ENCODE measurements at regions not wholly inside any gene's neighbourhood (a gene's known extent, or its start where the extent isn't known, plus 50 kb on each side); places are given as distances from the start of the nearest gene placed in this dataset.

DNA sequence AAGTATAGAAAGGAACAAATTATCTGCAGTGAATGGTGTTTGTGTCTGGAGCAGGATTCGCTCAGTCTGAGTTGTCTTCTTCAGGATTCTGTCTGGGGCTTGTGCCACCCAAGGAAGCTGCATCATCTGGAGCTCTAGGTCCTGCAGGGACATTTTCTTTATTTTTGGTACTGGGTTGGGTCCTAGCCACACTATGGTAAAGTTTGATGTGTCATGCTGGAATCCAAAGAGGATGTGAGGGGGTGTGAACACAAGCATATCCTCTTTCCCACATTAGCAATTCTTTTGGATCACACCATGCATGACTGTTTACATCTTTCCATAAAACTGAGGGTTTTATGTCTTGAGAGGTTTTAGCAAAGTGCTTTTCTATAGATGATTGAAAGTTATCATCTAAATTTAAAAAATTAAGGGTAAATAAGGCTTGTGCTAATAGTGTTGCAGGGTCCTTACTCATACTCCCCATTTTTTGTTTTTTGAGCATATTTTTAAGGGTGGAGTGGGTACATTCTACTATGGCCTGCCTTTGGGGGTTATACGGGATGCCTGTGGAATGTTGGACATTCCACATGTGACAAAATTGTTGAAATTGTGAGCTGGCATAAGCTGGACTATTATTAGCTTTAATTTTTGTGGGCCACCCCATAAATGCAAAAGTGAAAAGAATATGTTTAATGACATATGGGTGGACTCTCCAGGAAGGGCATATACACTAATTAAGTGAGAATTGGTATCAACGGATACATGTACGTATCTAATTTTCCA is 152.0 kb upstream of the HMCN1 start:
- Histone ChIP-seq H4K20me1 (ENCODE audit: low read depth, low read length) (no peaks in the 10 kb centered on the region), H2AFZ (ENCODE audit: low read depth, low read length, severe bottlenecking) (no peak overlapping the region), H3K9me3 (ENCODE audit: insufficient read depth, low read length) (no peaks in the 10 kb centered on the region), H3K9ac (ENCODE audit: low read length) (no peak overlapping the region), H3K4me3 (ENCODE audit: insufficient read depth, low read length, poor library complexity, severe bottlenecking) (no peak overlapping the region), H3F3A (ENCODE audit: insufficient read depth) (no peaks in the 10 kb centered on the region), H3K79me2 (ENCODE audit: insufficient read depth, low read length) (no peaks in the 10 kb centered on the region), H3K27me3 (ENCODE audit: low read length) (no peaks in the 10 kb centered on the region), H3K27ac (ENCODE audit: low read depth, low read length) (no peak overlapping the region), H3K4me2 (ENCODE audit: low read depth, low read length, poor library complexity, severe bottlenecking) (no peak overlapping the region), H3K36me3 (ENCODE audit: low read length) (no peaks in the 10 kb centered on the region), H3K9me2 (replicated peaks; ENCODE audit: insufficient read depth, low read length) (no peaks in the 10 kb centered on the region)
- no peak for TF ChIP-seq EZH2phosphoT487 (conservative IDR thresholded peaks at IDR 0.05; ENCODE audit: low read length)
- TF ChIP-seq, protein P1, sequence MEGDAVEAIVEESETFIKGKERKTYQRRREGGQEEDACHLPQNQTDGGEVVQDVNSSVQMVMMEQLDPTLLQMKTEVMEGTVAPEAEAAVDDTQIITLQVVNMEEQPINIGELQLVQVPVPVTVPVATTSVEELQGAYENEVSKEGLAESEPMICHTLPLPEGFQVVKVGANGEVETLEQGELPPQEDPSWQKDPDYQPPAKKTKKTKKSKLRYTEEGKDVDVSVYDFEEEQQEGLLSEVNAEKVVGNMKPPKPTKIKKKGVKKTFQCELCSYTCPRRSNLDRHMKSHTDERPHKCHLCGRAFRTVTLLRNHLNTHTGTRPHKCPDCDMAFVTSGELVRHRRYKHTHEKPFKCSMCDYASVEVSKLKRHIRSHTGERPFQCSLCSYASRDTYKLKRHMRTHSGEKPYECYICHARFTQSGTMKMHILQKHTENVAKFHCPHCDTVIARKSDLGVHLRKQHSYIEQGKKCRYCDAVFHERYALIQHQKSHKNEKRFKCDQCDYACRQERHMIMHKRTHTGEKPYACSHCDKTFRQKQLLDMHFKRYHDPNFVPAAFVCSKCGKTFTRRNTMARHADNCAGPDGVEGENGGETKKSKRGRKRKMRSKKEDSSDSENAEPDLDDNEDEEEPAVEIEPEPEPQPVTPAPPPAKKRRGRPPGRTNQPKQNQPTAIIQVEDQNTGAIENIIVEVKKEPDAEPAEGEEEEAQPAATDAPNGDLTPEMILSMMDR (IDR thresholded peaks at IDR 0.05; ENCODE audit: insufficient read depth, low read length, poor library complexity, severe bottlenecking): no peak

DNA sequence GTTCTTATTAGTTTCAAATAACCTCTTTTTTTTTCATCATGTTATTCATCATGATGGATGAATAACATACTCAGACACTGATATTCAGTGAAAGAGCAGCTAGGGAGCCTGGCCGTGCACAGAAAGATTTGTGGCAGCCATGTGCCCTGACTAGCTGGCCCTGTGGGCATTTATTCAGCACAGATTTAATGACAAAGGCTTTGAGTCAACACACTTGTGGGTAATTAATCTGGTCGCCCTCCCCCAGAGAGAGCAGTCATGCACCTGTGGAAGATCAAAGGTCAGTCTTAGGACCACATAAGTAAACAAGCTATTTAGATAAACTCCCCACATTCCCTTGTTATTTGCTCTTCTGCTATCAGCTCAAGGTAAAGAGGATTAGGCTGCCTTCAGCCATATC is 153.2 kb upstream of the HMCN1 start:
- Histone ChIP-seq H3K79me2 (ENCODE audit: insufficient read depth, low read length) (no peaks in the 10 kb centered on the region), H3K36me3 (ENCODE audit: low read length) (no peaks in the 10 kb centered on the region), H3K27ac (ENCODE audit: low read depth, low read length) (no peak overlapping the region), H3K4me3 (ENCODE audit: insufficient read depth, low read length, poor library complexity, severe bottlenecking) (no peak overlapping the region), H3K9ac (ENCODE audit: low read length) (no peak overlapping the region), H4K20me1 (ENCODE audit: low read depth, low read length) (no peaks in the 10 kb centered on the region), H3K27me3 (ENCODE audit: low read length) (no peaks in the 10 kb centered on the region), H3K9me2 (replicated peaks; ENCODE audit: insufficient read depth, low read length) (no peaks in the 10 kb centered on the region), H3K9me3 (ENCODE audit: insufficient read depth, low read length) (no peaks in the 10 kb centered on the region), H3F3A (ENCODE audit: insufficient read depth) (no peaks in the 10 kb centered on the region), H3K4me2 (ENCODE audit: low read depth, low read length, poor library complexity, severe bottlenecking) (no peak overlapping the region), H2AFZ (ENCODE audit: low read depth, low read length, severe bottlenecking) (no peak overlapping the region)
- TF ChIP-seq, protein P1 (IDR thresholded peaks at IDR 0.05; ENCODE audit: insufficient read depth, low read length, poor library complexity, severe bottlenecking): no peak
- no peak for TF ChIP-seq EZH2phosphoT487 (conservative IDR thresholded peaks at IDR 0.05; ENCODE audit: low read length)

DNA sequence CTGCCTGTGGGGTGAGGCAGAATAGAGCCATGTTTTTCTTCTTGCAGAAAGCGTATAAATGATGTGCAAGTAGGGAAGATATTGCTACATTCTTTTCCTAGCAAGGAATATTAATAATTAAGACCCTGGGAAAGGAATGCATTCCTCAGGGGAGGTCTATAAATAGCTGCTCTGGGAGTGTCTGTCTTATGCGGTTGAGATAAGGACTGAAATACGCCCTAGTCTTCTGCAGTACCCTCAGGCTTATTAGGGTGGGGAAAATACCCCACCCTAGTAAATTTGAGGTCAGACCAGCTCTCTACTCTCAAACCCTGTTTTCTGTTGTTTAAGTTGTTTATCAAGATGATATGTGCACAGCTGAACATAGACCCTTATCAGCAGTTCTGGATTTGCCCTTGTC is 155.9 kb upstream of the HMCN1 start:
- Histone ChIP-seq H3F3A (ENCODE audit: insufficient read depth) (no peaks in the 10 kb centered on the region), H3K27me3 (ENCODE audit: low read length) (no peaks in the 10 kb centered on the region), H3K4me2 (ENCODE audit: low read depth, low read length, poor library complexity, severe bottlenecking) (no peak overlapping the region), H3K9me3 (ENCODE audit: insufficient read depth, low read length) (no peaks in the 10 kb centered on the region), H4K20me1 (ENCODE audit: low read depth, low read length) (no peaks in the 10 kb centered on the region), H3K79me2 (ENCODE audit: insufficient read depth, low read length) (no peaks in the 10 kb centered on the region), H2AFZ (ENCODE audit: low read depth, low read length, severe bottlenecking) (no peak overlapping the region), H3K27ac (ENCODE audit: low read depth, low read length) (no peak overlapping the region), H3K36me3 (ENCODE audit: low read length) (no peaks in the 10 kb centered on the region), H3K9me2 (replicated peaks; ENCODE audit: insufficient read depth, low read length) (no peaks in the 10 kb centered on the region), H3K4me3 (ENCODE audit: insufficient read depth, low read length, poor library complexity, severe bottlenecking) (no peak overlapping the region), H3K9ac (ENCODE audit: low read length) (no peak overlapping the region)
- TF ChIP-seq, protein P1 (IDR thresholded peaks at IDR 0.05; ENCODE audit: insufficient read depth, low read length, poor library complexity, severe bottlenecking): no peak
- no peak for TF ChIP-seq EZH2phosphoT487 (conservative IDR thresholded peaks at IDR 0.05; ENCODE audit: low read length)

Measured in SU-DHL-6 (cell line).